Motor neuron (in vitro differentiated cells): ENCODE measurements at regions not wholly inside any gene's neighbourhood (a gene's known extent, or its start where the extent isn't known, plus 50 kb on each side); places are given as distances from the start of the nearest gene placed in this dataset.

ENCODE experiments used
- ATAC-seq, 8 experiments: fragments of 200-7000 bp; cut with Tn5 transposase; replicated peaks in 6 of 8; 2 replicates each; pipeline ENCODE4 v1.8.0; 2021; ENCODE audit warnings: mild to moderate bottlenecking in 8 of 8, moderate library complexity in 8 of 8
- H3K27ac ChIP-seq, 2 donors: fragments of 250-450 bp; sonication (Bioruptor Pico); 2 replicates each; pipeline ENCODE4 v1.9.0; 2021; ENCODE audit warnings: antibody characterized with exemption in 2 of 2, mild to moderate bottlenecking in 2 of 2, moderate library complexity in 1 of 2
- H3K4me1 ChIP-seq, 2 donors: fragments of 250-450 bp; sonication (Bioruptor Pico); replicated peaks in 1 of 2; 2 replicates each; pipeline ENCODE4 v1.6.1; 2021; ENCODE audit warnings: antibody characterized with exemption in 2 of 2, mild to moderate bottlenecking in 2 of 2, moderate library complexity in 1 of 2
- H3K4me3 ChIP-seq, 5 donors: fragments of 250-450 bp; sonication (Bioruptor Pico); 2 replicates each; pipeline ENCODE4 v1.9.0; 2021; ENCODE audit warnings: antibody characterized with exemption in 5 of 5, mild to moderate bottlenecking in 5 of 5, moderate library complexity in 4 of 5
- WGBS, 10 experiments: fragments of 450-650 bp; shearing (Covaris generic); methylation state at CpG; one replicate each; pipeline ENCODE4 v1.0.0; 2022; 5-methylcytosine and 5-hydroxymethylcytosine counted together
- in situ Hi-C, 9 experiments: fragments of 400-800 bp; cut with MboI; loops; one replicate each; pipeline ENCODE4 v1.15.0; 2021; ENCODE audit warnings: low sequenced_read_pairs in 9 of 9, low pct_unique_long_range_greater_than_20kb in 2 of 9; ENCODE audit not compliant: unreplicated experiment in 9 of 9

DNA sequence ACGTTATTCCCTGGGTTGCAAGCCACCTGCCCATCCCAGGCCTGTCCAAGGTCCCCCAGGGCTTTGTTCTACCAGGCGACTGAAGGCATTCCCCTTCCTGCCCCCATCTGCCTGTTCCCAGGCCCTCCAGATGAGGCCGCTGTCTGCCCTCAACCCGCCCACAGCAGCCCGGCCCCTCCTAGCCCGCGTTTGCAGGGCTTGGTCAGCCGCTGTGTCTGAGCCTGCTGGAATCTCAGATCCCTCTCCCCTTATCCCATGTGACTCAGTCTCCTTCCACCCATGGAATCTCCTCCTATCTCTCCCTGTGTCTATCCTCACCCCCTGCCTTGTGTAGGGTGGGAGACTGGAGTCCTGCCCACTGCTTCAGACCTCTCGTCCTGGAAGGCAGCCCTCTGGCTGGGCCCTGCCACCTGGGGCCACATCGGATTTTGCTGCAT, 186.0 kb upstream of the TNRC6C start:
- H3K4me3 ChIP-seq: no peak overlapping the region
- H3K4me1 ChIP-seq: peaks cover 20 to 21% of the 10 kb centered on the region in 2 donors
- 30 to 36% methylated on average over 2 of the region's 10 CpGs; no CpG with 5 or more reads in 8 of the 10 experiments for WGBS, 10 experiments
- ATAC-seq: peak; percentile 23 to 92 (median 52)
- in situ Hi-C loops: no loop called here
- H3K27ac ChIP-seq: no peak overlapping the region

DNA sequence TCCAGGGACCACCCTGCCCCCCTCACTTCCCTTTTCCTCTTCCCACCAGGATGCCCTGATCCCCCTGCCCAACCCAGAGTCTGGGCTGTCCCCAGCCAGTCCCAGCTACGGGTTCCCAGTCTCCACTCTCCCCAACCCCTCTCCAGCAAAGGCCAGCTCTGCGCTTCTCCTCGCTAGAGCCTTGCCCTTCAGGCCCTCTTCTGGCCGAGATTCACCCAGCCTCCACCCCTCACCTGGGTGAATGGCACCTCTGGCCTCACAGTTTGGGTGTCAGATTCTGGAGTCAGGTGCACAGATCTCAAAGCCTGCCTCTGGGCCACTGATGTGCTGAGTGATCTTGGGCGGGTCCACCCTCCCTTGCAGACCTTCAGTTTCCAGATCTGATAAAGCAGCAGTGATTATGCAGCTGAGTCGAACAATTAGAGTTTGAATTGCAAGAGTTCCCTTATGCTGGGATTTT, 185.6 kb upstream of the TNRC6C start:
- 50 to 70% (median 60%) methylated on average over 1 to 2 of the region's 6 CpGs; no CpG with 5 or more reads in 7 of the 10 experiments for WGBS, 10 experiments
- peak in 3 of 8 experiments; percentile 36 to 53 (median 45) for ATAC-seq
- in situ Hi-C loops: no loop called here
- no peak overlapping the region for H3K27ac ChIP-seq
- H3K4me3 ChIP-seq: no peak overlapping the region
- H3K4me1 ChIP-seq: peaks cover 20 to 21% of the 10 kb centered on the region in 2 donors

DNA sequence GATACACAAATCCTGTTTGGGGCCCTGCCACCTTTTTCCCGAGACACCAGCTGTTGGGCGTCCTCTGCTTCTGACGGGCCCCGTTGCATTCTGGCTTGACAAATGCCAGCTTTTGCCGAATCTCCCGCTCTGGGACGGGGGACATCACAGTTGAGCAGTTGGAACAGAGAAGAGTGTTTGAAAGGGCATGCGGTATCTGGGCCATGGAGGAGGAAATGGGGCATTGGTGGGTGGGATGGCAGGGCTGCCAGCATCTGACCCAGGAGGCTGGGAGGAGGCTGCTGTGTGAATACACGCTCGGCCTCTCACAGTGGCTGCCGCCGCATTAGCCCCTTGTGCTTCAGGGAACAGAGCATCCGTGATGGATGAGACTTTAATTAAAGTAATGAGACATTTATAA, 184.3 kb upstream of the TNRC6C start:
- WGBS, 10 experiments: 50 to 100% (median 93%) methylated on average over 2 to 7 of the region's 13 CpGs; no CpG with 5 or more reads in 4 of the 10 experiments
- H3K4me3 ChIP-seq: no peak overlapping the region
- in situ Hi-C loops: no loop called here
- no peak overlapping the region for H3K27ac ChIP-seq
- no peak for ATAC-seq
- H3K4me1 ChIP-seq: peaks cover 20 to 21% of the 10 kb centered on the region in 2 donors

DNA sequence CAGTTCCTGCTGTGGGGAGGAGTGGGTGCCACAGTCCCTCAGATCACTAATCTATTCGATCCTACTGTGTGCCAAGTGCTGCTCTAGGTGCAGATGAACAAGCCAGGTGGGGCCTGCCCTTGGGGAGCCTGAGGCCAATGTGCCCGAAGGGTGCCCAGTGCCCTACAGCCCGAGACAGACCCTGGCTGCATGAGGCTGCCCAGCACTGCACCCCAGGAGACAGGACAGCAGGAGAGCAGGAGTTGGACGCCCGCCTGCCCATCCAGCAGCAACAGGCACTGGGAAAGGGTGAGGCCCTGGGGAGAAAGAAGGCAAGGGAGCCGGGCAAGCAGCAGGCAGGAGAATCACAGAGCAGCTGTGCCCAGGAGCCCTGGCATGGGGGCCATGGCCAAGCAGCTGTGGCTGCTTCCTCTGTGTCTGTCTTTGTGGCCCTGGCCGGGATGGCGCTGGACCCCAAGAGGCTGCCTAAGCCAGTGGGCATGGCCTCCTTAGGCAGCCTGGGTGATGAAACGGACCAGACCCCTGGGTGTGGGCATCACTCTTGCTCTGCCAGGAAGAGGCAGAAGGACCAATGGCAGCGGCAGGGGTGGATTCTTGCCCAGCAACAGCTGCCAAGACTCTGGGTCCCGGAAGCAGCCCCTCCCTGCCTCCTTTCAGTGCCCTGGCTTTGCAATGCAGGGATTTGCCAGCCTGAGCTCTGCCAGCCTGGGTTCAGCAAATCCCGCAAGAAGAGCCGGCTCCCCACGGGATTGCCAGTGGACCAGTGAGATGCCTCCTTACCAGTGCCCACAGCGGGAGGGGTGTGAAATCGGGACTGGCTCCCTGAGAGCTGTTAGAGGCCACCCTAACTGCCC, 179.6 kb upstream of the TNRC6C start:
- peak in 3 of 8 experiments; percentile 39 to 70 (median 60) for ATAC-seq
- Histone ChIP-seq H3K4me1 (peaks cover 7 to 21% of the 10 kb centered on the region in 2 donors), H3K27ac (no peak overlapping the region)

DNA sequence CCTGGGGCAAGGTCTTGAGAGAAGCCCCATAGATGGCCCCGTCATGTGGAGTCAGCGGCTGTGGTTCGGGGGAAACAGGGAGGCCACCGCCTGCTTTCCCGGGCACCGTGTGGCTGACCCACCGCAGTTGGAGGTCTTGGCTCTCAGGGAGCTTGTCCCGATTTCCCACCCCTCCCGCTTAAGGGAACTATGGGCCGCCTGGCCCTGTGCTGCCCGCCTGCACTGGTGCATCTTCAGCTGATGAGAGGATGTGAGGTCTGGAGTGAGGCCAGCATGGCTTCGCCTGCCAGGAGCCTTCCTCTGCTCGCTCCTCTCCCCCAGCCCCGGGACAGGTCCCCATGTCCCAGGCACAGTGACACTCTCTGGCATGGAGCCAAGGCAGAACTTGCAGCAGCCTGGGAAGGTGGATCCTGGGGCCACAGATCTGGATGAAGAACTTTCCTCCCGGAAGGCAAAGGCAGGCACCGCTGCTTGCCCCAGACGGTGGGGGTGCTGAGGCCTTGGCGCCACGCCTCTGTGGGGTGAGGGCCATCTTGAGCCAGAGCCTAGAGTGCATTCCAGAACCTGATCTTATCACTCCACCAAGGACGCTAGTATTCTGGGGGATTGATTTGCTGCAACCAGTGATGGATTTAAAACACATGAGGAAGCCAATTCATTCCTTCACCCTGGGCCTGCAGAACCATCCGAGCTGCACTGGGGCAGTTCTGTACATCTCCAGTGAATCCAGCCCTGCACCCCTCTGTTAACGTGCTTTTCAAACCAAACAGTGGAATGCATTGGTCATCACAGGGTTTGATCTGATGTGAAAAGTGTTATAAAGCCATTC, 178.6 kb upstream of the TNRC6C start:
- no peak overlapping the region for H3K27ac ChIP-seq
- H3K4me3 ChIP-seq: no peak overlapping the region
- H3K4me1 ChIP-seq: peaks cover 7 to 21% of the 10 kb centered on the region in 2 donors
- 27 to 100% (median 70%) methylated on average over 1 to 6 of the region's 22 CpGs; no CpG with 5 or more reads in 3 of the 10 experiments for WGBS, 10 experiments
- peak in 5 of 8 experiments; percentile 28 to 53 (median 40) for ATAC-seq
- in situ Hi-C loops: loop anchor here in 1 of 9 experiments (25.0 kb wide), 1 partner anchor 207 kb away; no protein-coding TSS in a partner anchor

More for the DNA sequence above, 179.6 kb upstream of the TNRC6C start:
- in situ Hi-C loops: loop anchor here in 1 of 9 experiments (25.0 kb wide), 1 partner anchor 208 kb away; no protein-coding TSS in a partner anchor
- 29 to 100% (median 75%) methylated on average over 1 to 8 of the region's 16 CpGs; no CpG with 5 or more reads in 3 of the 10 experiments for WGBS, 10 experiments
- no peak overlapping the region for H3K4me3 ChIP-seq

DNA sequence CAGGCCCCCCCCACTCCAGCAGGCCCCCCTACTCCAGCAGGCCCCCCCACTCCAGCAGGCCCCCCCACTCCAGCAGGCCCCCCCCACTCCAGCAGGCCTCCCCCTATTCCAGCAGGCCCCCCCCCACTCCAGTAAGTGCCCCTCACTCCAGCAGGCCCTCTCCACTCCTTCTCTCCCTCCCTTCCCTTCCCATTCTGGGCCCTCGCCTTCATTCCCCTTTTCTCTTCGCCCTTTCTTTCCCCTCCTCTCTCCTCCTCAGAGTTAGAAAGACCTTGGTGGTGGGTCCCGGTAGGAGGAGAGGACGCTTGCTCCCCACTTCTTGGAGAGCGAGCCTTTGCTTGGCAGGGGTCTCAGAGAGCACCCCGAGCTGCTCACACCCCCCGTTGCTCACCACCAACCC, 177.0 kb upstream of the TNRC6C start:
- Histone ChIP-seq H3K4me1 (peaks cover 7 to 23% of the 10 kb centered on the region in 2 donors), H3K27ac (no peak overlapping the region), H3K4me3 (no peak overlapping the region)
- no peak for ATAC-seq
- in situ Hi-C loops: loop anchor here in 1 of 9 experiments (25.0 kb wide), 1 partner anchor 206 kb away; no protein-coding TSS in a partner anchor
- no CpG with 5 or more reads among the region's 7 CpGs for WGBS, 10 experiments

DNA sequence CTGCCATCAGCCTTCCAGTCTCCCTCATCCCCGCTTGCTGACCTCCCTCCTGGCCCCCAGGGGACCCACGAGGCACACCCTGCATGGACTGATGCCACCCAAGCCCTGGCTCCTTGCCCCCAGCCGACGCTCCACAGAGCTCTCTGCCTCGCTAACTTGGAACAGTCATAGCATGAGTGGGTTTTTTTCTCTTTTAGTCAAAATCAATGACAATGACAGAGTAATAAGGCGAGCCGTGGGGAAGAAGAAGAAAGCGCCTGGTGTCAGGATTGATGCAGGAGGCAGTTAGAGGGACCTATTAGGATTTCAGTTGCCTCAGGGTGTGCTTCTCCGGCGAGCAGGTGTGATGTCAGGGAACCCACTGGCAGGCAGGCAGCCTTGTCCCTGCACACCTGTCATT, 176.3 kb upstream of the TNRC6C start:
- Histone ChIP-seq H3K4me3 (no peak overlapping the region), H3K27ac (no peak overlapping the region), H3K4me1 (peaks cover 12 to 29% of the 10 kb centered on the region in 2 donors)
- in situ Hi-C loops: loop anchor here in 1 of 9 experiments (25.0 kb wide), 1 partner anchor 205 kb away; no protein-coding TSS in a partner anchor
- no peak for ATAC-seq
- 40 to 80% (median 80%) methylated on average over 1 to 2 of the region's 10 CpGs; no CpG with 5 or more reads in 7 of the 10 experiments for WGBS, 10 experiments

DNA sequence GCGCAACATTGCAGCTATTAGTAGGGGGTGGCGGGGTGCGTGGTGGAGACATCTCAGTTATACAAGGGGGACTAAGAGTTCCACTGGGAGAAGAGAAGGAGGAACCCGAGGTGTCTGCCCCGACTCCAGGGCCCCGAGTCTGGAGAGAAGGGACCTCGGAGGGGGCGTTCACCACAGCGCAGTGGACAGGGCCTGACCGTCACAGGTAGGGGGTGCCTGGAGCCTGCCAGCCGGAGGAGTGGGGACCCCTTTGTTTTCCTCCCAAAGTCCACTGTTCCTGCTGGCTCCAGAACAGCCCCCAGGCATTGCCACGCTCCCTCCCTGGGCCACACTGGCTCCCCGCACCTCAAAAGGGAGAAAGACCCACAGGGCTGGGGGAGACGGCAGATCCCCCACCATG, 175.9 kb upstream of the TNRC6C start:
- Histone ChIP-seq H3K4me3 (no peak overlapping the region), H3K4me1 (peaks cover 16 to 33% of the 10 kb centered on the region in 2 donors), H3K27ac (no peak overlapping the region)
- in situ Hi-C loops: loop anchor here in 1 of 9 experiments (25.0 kb wide), 1 partner anchor 205 kb away; no protein-coding TSS in a partner anchor
- 60 to 83% (median 78%) methylated on average over 1 to 2 of the region's 14 CpGs; no CpG with 5 or more reads in 6 of the 10 experiments for WGBS, 10 experiments
- no peak for ATAC-seq

DNA sequence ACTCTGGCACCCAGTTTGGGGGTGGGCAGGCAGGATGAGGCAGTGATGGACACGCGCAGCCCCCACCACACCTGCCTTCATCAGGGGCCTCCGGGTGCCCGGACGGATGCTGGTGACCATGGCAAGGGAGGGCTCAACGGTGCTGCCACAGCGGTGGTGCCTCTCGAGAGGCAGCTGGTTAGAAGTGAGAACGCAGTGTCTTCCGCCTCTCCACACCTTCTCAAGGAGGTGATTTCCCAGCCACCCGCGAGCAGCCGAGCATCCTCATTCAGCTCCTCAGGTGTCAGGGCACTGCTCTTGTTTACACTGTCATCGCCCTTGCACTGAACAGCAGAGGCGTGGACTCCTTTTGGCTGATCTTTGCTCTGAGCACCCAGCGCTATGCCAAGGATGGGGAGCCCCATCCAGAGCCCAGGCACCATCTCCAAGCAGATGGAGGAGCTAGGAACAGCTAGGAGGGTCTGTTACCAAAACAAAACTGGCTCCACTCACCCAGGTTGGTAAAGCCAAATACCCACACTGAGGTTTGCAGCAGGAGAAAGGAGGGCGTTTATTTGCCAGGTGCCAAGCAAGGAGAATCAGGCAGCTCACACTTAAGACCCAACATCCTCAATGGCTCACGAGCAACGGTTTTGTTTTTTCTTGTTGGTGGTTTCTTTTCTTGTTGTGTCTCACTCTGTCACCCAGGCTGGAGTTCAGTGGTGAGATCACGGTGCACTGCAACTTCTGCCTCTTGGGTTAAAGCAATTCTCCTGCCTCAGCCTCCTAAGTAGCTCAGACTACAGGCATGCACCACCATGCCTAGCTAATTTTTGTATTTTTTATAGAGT, 174.3 kb upstream of the TNRC6C start:
- in situ Hi-C loops: loop anchor here in 1 of 9 experiments (25.0 kb wide), 1 partner anchor 203 kb away; no protein-coding TSS in a partner anchor
- no peak for ATAC-seq
- WGBS, 10 experiments: 58 to 100% (median 95%) methylated on average over 1 to 12 of the region's 20 CpGs; no CpG with 5 or more reads in 3 of the 10 experiments

DNA sequence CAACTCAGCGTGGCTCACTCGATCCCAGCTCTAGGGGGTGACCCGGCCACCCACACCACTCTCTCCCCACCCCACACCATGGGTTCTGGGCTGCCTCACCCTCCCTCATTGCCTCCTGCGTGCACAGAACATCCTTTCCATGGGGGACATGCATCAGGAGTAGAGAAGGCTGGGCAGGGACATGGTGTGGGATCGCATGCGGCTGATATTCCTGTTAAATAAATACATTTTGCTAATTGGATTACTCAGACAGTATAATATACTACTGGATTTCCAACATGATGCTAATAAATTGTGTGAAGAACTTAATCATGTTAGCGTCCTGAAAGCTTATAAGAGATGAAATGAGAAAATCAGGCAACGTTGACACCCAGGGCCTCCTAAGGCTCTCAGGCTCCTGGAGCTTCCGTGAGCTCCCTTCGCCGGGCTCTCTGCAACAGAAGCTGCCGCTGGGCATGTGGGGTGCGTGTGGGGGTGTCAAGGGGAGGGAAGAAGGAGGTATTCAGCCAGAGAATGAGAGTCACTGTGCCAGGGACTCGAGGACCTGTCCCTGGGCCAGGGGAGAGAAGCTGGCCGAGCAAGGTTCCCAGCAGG, 173.1 kb upstream of the TNRC6C start:
- peak in 3 of 8 experiments; percentile 57 to 80 (median 60) for ATAC-seq
- Histone ChIP-seq H3K4me3 (no peak overlapping the region), H3K4me1 (peaks cover 11 to 25% of the 10 kb centered on the region in 2 donors), H3K27ac (no peak overlapping the region)
- in situ Hi-C loops: loop anchor here in 1 of 9 experiments (25.0 kb wide), 1 partner anchor 202 kb away; no protein-coding TSS in a partner anchor
- WGBS, 10 experiments: 0 to 100% (median 53%) methylated on average over 1 to 11 of the region's 15 CpGs; no CpG with 5 or more reads in 2 of the 10 experiments

More for the DNA sequence above, 174.3 kb upstream of the TNRC6C start:
- Histone ChIP-seq H3K4me1 (peaks cover 18 to 34% of the 10 kb centered on the region in 2 donors), H3K4me3 (no peak overlapping the region), H3K27ac (no peak overlapping the region)

DNA sequence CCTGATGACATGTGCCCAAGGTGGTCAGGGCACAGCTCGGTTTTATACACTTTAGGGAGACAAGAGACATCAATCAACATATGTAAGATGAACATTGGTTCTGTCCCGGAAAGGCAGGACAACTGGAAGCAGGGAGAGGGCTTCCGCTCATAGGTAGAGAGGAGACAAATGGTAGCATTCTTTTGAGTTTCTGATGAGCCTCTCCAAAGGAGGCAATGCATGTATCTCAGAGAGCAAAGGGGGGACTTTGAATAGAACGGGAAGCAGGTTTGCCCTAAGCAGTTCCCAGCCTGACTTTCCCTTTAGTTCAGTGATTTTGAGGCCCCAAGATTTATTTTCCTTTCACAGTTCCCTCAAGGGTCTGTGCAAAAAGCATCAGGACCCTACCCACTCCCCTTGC, 172.4 kb upstream of the TNRC6C start:
- WGBS, 10 experiments: 0 to 67% (median 48%) methylated on average over 2 to 4 of the region's 4 CpGs; no CpG with 5 or more reads in 2 of the 10 experiments
- Histone ChIP-seq H3K4me1 (peaks cover 11 to 25% of the 10 kb centered on the region in 2 donors), H3K4me3 (no peak overlapping the region), H3K27ac (no peak overlapping the region)
- in situ Hi-C loops: loop anchor here in 1 of 9 experiments (25.0 kb wide), 1 partner anchor 201 kb away; no protein-coding TSS in a partner anchor
- ATAC-seq: no peak
